ENCODE measurements at regions not wholly inside any gene's neighbourhood (a gene's known extent, or its start where the extent isn't known, plus 50 kb on each side); places are given as distances from the start of the nearest gene placed in this dataset.

GRCh38 chr13:54637366-54637765 is 1608.8 kb downstream of the OLFM4 start:
- no peak for TF ChIP-seq CTCF (IDR thresholded peaks at IDR 0.05)
- no peak for TF ChIP-seq NFYB (CRISPR knock-in tag; conservative IDR thresholded peaks at IDR 0.05; ENCODE audit: low read depth)
- TF ChIP-seq USF2 (CRISPR knock-in tag; IDR thresholded peaks at IDR 0.05), result no peak
- TF ChIP-seq TEAD4 (CRISPR knock-in tag; IDR thresholded peaks at IDR 0.05), result no peak
- no peak for TF ChIP-seq ATF3 (CRISPR knock-in tag; conservative IDR thresholded peaks at IDR 0.05)
- TF ChIP-seq FOXP4 (CRISPR knock-in tag; IDR thresholded peaks at IDR 0.05), result no peak
- no peak for TF ChIP-seq ETV6 (CRISPR knock-in tag; IDR thresholded peaks at IDR 0.05)
- TF ChIP-seq SP1 (CRISPR knock-in tag; conservative IDR thresholded peaks at IDR 0.05), result no peak
- no peak for TF ChIP-seq MAX (CRISPR knock-in tag; IDR thresholded peaks at IDR 0.05)
- TF ChIP-seq CREB1 (CRISPR knock-in tag; IDR thresholded peaks at IDR 0.05), result no peak
- no peak for TF ChIP-seq TP53 (CRISPR knock-in tag; IDR thresholded peaks at IDR 0.05)
- no peak for TF ChIP-seq MYBL2 (CRISPR knock-in tag; IDR thresholded peaks at IDR 0.05)
- no peak for TF ChIP-seq ATF2 (CRISPR knock-in tag; IDR thresholded peaks at IDR 0.05; ENCODE audit: borderline replicate concordance, low read depth)
- no peak for TF ChIP-seq ZNF512 (CRISPR knock-in tag; IDR thresholded peaks at IDR 0.05; ENCODE audit: borderline replicate concordance)
